ENCODE measurements at regions not wholly inside any gene's neighbourhood (a gene's known extent, or its start where the extent isn't known, plus 50 kb on each side); places are given as distances from the start of the nearest gene placed in this dataset.
A peak's percentile ranks its signal among the peaks of the same experiment; 100 is the strongest.
"Not testable (repeated sequence)": the region's sequence is repeated elsewhere in the genome, so short reads cannot be mapped to it uniquely, and the experiment has no call there.

GRCh38 chr3:10665592-10665991 is 150.4 kb upstream of the SLC6A11 start:
- no peak for DNase-seq (ENCODE audit: low spot score)

GRCh38 chr3:10666621-10667020 is 149.4 kb upstream of the SLC6A11 start:
- no peak for DNase-seq (ENCODE audit: low spot score)

GRCh38 chr3:10667269-10667668 is 148.8 kb upstream of the SLC6A11 start:
- DNase-seq (ENCODE audit: low spot score), result no peak

GRCh38 chr3:10667901-10668476 is 148.0 kb upstream of the SLC6A11 start:
- DNase-seq (ENCODE audit: low spot score), result no peak

- DNase-seq (ENCODE audit: low spot score), result no peak
Measured at GRCh38 chr3:10669490-10670048, 146.5 kb upstream of the SLC6A11 start.

- DNase-seq (ENCODE audit: low spot score), result no peak
Measured at GRCh38 chr3:10672422-10672821, 143.6 kb upstream of the SLC6A11 start.

- DNase-seq (ENCODE audit: low spot score), result no peak
Measured at GRCh38 chr3:10674578-10674977, 141.4 kb upstream of the SLC6A11 start.

GRCh38 chr3:10676905-10677304 is 139.1 kb upstream of the SLC6A11 start:
- no peak for DNase-seq (ENCODE audit: low spot score)

GRCh38 chr3:10678796-10679376 is 137.1 kb upstream of the SLC6A11 start:
- DNase-seq (ENCODE audit: low spot score), result no peak

GRCh38 chr3:10680796-10681195 is 135.2 kb upstream of the SLC6A11 start:
- DNase-seq (ENCODE audit: low spot score), result no peak

GRCh38 chr3:10682692-10683091 is 133.3 kb upstream of the SLC6A11 start:
- no peak for DNase-seq (ENCODE audit: low spot score)

GRCh38 chr3:10683106-10683505 is 132.9 kb upstream of the SLC6A11 start:
- no peak for DNase-seq (ENCODE audit: low spot score)

GRCh38 chr3:10688126-10688525 is 127.9 kb upstream of the SLC6A11 start:
- no peak for DNase-seq (ENCODE audit: low spot score)

- no peak for DNase-seq (ENCODE audit: low spot score)
Measured at GRCh38 chr3:10688548-10689172, 127.4 kb upstream of the SLC6A11 start.

- no peak for DNase-seq (ENCODE audit: low spot score)
Measured at GRCh38 chr3:10692039-10692622, 123.9 kb upstream of the SLC6A11 start.

GRCh38 chr3:10693457-10693856 is 122.6 kb upstream of the SLC6A11 start:
- no peak for DNase-seq (ENCODE audit: low spot score)

GRCh38 chr3:10694179-10694578 is 121.8 kb upstream of the SLC6A11 start:
- no peak for DNase-seq (ENCODE audit: low spot score)

GRCh38 chr3:10695186-10695585 is 120.8 kb upstream of the SLC6A11 start:
- not testable (repeated sequence) for DNase-seq (ENCODE audit: low spot score)

- DNase-seq (ENCODE audit: low spot score), result no peak
Measured at GRCh38 chr3:10695595-10696285, 120.3 kb upstream of the SLC6A11 start.

- DNase-seq (ENCODE audit: low spot score), result no peak
Measured at GRCh38 chr3:10697918-10698317, 118.1 kb upstream of the SLC6A11 start.

- DNase-seq (ENCODE audit: low spot score), result no peak
Measured at GRCh38 chr3:10700821-10701220, 115.2 kb upstream of the SLC6A11 start.

- DNase-seq (ENCODE audit: low spot score), result peak; percentile 8
Measured at GRCh38 chr3:10702961-10703740, 112.9 kb upstream of the SLC6A11 start.

Data from hematopoietic multipotent progenitor cell treated with erythropoietin and hydrocortisone succinate and interleukin-3 and kit ligand, for 15 days (in vitro differentiated cells).